Coronary artery (tissue), 2 donors: ENCODE measurements at regions not wholly inside any gene's neighbourhood (a gene's known extent, or its start where the extent isn't known, plus 50 kb on each side); places are given as distances from the start of the nearest gene placed in this dataset.
A peak's percentile ranks its signal among the peaks of the same experiment; 100 is the strongest.
"Not testable (repeated sequence)": the region's sequence is repeated elsewhere in the genome, so short reads cannot be mapped to it uniquely, and the experiment has no call there.

ENCODE experiments used
- DNase-seq: peaks from one replicate; pipeline ENCODE4 v3.0.0-alpha.2; 2017; ENCODE audit warnings: low spot score
- H3K27ac ChIP-seq, 2 donors: fragments of 200-600 bp; sonication (generic); one replicate each; pipeline ENCODE4 v1.5.1; 2016 to 2019
- H3K4me3 ChIP-seq: fragments of 200-600 bp; sonication (generic); 2 replicates; pipeline ENCODE4 v1.5.1; 2016; ENCODE audit warnings: mild to moderate bottlenecking, moderate library complexity
- CTCF ChIP-seq: fragments of 200-600 bp; sonication (generic); IDR thresholded peaks from one replicate; pipeline ENCODE4 v1.5.1; 2019; ENCODE audit warnings: antibody characterized with exemption

DNA sequence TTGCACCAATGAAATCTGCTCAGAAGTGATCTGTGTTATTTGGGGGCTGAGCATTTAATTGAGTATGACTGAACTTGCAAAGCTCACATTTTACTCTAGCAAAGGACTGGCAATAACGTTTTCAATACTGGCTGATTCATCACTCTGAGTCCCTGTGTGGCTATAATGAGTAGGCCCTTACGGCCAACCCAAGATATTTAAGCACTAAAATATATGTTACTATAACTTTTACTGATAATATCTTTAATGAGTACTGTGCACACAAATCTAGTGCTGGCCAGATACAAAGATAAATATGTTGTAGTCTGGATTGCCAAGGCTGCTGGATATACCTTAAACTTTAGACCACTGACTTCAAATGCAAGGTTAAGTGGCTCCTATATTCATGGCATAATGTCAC lies 436.4 kb upstream of the KCNMB2 start:
- H3K4me3 ChIP-seq = no peak overlapping the region
- TF ChIP-seq CTCF = no peak
- no peak overlapping the region for H3K27ac ChIP-seq
- no peak for DNase-seq

GRCh38 chr3:178100908-178101307 lies 435.3 kb upstream of the KCNMB2 start:
- H3K4me3 ChIP-seq = no peak overlapping the region
- DNase-seq = no peak
- no peak for TF ChIP-seq CTCF

DNA sequence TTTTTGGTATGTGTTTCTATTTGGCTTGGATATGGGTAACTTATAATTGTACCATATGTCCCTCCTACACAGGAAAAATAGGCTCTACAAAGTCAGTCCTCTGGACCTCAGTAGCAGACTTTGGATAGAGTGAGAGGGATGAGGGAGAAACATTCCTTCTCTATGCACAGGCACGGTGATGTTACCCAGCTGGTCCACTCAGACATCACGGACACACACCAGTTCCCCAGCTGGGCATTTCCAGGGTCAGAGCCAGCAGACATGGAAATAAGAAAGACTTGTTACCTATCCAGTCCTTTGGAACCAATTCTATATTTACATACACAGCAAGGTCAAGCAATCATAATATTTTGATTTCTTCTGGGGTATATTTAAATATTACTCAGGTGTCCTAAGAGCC lies 433.1 kb upstream of the KCNMB2 start:
- Histone ChIP-seq H3K27ac (no peak overlapping the region), H3K4me3 (no peak overlapping the region)
- no peak for DNase-seq
- TF ChIP-seq CTCF = no peak

More at GRCh38 chr3:178100908-178101307, 435.3 kb upstream of the KCNMB2 start:
- no peak overlapping the region for H3K27ac ChIP-seq

GRCh38 chr3:178107804-178108203 lies 428.4 kb upstream of the KCNMB2 start:
- Histone ChIP-seq H3K27ac (no peak overlapping the region), H3K4me3 (no peak overlapping the region)
- no peak for DNase-seq
- TF ChIP-seq CTCF = no peak

GRCh38 chr3:178109691-178110090 lies 426.5 kb upstream of the KCNMB2 start:
- TF ChIP-seq CTCF = no peak
- no peak for DNase-seq
- Histone ChIP-seq H3K27ac (no peak overlapping the region), H3K4me3 (no peak overlapping the region)

DNA sequence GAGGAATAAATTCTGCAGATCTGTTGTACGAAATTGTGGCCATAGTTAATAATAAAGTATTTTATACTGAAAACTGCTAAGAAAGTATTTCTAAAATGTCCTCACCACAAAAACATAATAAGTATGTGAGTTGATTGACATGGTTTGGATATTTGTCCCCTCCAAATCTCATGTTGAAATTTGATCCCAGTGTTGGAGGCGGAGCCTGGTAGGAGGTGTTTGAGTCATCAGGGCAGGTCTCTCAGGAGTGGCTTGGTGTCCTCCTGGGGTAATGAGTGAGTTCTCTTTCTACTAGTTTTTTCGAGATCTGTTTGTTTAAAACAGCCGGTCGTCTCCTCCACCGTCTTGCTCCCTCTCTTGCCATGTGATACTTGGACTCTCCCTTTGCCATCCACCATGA lies 424.1 kb upstream of the KCNMB2 start:
- H3K4me3 ChIP-seq = no peak overlapping the region
- no peak for TF ChIP-seq CTCF
- no peak for DNase-seq
- H3K27ac ChIP-seq = no peak overlapping the region

GRCh38 chr3:178112552-178112951 lies 423.7 kb upstream of the KCNMB2 start:
- not testable (repeated sequence) for H3K4me3 ChIP-seq, DNase-seq, H3K27ac ChIP-seq

DNA sequence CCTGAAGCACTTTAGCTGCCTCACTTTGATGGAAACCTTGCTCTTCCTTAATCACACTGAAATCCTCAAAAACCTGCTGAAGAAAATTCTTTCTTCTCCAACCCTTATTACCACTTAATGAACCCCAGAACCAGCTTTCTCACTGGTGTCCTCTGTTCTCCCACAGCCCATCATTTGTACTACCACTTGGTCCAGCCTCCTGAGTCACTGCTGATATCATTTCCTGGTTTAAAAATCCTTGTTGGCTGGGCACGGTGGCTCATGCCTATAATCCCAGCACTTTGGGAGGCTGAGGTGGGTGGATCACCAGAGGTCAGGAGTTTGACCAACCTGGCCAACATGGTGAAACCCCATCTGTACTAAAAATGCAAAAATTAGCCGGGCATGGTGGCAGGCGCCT lies 418.6 kb upstream of the KCNMB2 start:
- DNase-seq = no peak
- Histone ChIP-seq H3K27ac (no peak overlapping the region), H3K4me3 (no peak overlapping the region)
- TF ChIP-seq CTCF = no peak

GRCh38 chr3:178119608-178120295 lies 416.5 kb upstream of the KCNMB2 start:
- DNase-seq, H3K4me3 ChIP-seq: not testable (repeated sequence)
- H3K27ac ChIP-seq = peak overlapping the region in 1 of 2 donors; percentile 74
